ENCODE measurements at regions not wholly inside any gene's neighbourhood (a gene's known extent, or its start where the extent isn't known, plus 50 kb on each side); places are given as distances from the start of the nearest gene placed in this dataset.

GRCh38 chr16:73505577-73505976 lies 457.6 kb upstream of the ZFHX3 start:
- no peak overlapping the region for H3K9ac ChIP-seq
- H3F3A ChIP-seq (replicated peaks; ENCODE audit: insufficient read depth): no peaks in the 10 kb centered on the region
- H3K4me1 ChIP-seq (ENCODE audit: control insufficient read depth in 1 of 2, insufficient read depth in 2 of 2, low read depth in 1 of 2, low read length in 1 of 2): no peaks in the 10 kb centered on the region
- no peaks in the 10 kb centered on the region for H3K9me3 ChIP-seq
- DNase-seq: no peak
- CTCF ChIA-PET: interaction anchor here (0.9 kb wide), 1 partner anchor 9 kb away, joined by 4 read pairs; no protein-coding TSS in a partner anchor
- POLR2A ChIA-PET: no interaction called here
- no peak overlapping the region for H3K27ac ChIP-seq (ENCODE audit: low read depth in 2 of 2, low read length in 1 of 2)
- no peaks in the 10 kb centered on the region for H3K36me3 ChIP-seq (replicated peaks in 1 of 2; ENCODE audit: control insufficient read depth in 1 of 2, insufficient read depth in 2 of 2, low read length in 1 of 2)
- H3K79me2 ChIP-seq (ENCODE audit: insufficient read depth): no peaks in the 10 kb centered on the region
- 57% methylated on average over 5 of the region's 5 CpGs for WGBS (ENCODE audit: low lambda C conversion rate)
- TF ChIP-seq RXRA (IDR thresholded peaks at IDR 0.05; ENCODE audit: borderline replicate concordance, low read depth) (no peak), CHD2 (IDR thresholded peaks at IDR 0.05; ENCODE audit: low read length, partially characterized antibody) (no peak), FOXM1 (IDR thresholded peaks at IDR 0.05; ENCODE audit: low read depth) (no peak), ELF1 (IDR thresholded peaks at IDR 0.05) (no peak), RCOR1 (IDR thresholded peaks at IDR 0.05; ENCODE audit: low read length) (no peak), CTCF (IDR thresholded peaks at IDR 0.05) (no peak), REST (IDR thresholded peaks at IDR 0.05; ENCODE audit: low read depth, low read length) (no peak), EP300 (IDR thresholded peaks at IDR 0.05; ENCODE audit: borderline replicate concordance in 1 of 2, low read depth in 1 of 2, low read length in 1 of 2) (no peak), SMC3 (IDR thresholded peaks at IDR 0.05; ENCODE audit: low read depth, low read length) (no peak), YY1 (IDR thresholded peaks at IDR 0.05; ENCODE audit: low read depth) (no peak), RFX5 (IDR thresholded peaks at IDR 0.05; ENCODE audit: low read length) (no peak), POLR2AphosphoS5 (IDR thresholded peaks at IDR 0.05; ENCODE audit: low read depth, low read length) (no peak), GATA2 (CRISPR knock-in tag; IDR thresholded peaks at IDR 0.05) (no peak), FOXJ3 (CRISPR knock-in tag; IDR thresholded peaks at IDR 0.05) (no peak), EZH2phosphoT487 (IDR thresholded peaks at IDR 0.05; ENCODE audit: borderline replicate concordance, low read depth) (no peak), SIN3A (IDR thresholded peaks at IDR 0.05; ENCODE audit: borderline replicate concordance, low read depth, low read length) (no peak), PBX3 (IDR thresholded peaks at IDR 0.05) (no peak), JUND (IDR thresholded peaks at IDR 0.05) (no peak), NRF1 (IDR thresholded peaks at IDR 0.05; ENCODE audit: low read depth, low read length) (no peak)
- no peaks in the 10 kb centered on the region for H3K9me2 ChIP-seq
- H3K4me2 ChIP-seq: no peak overlapping the region
- no peaks in the 10 kb centered on the region for H4K20me1 ChIP-seq (ENCODE audit: insufficient read depth)
- no peak overlapping the region for H3K4me3 ChIP-seq (ENCODE audit: low read depth in 2 of 2, low read length in 1 of 2)
- H3K27me3 ChIP-seq (ENCODE audit: insufficient read depth): no peaks in the 10 kb centered on the region
- H2AFZ ChIP-seq (ENCODE audit: low read depth): no peak overlapping the region

Measured in SK-N-SH (cell line).